Glomerular visceral epithelial cell (primary cell): ENCODE measurements at regions not wholly inside any gene's neighbourhood (a gene's known extent, or its start where the extent isn't known, plus 50 kb on each side); places are given as distances from the start of the nearest gene placed in this dataset.
A peak's percentile ranks its signal among the peaks of the same experiment; 100 is the strongest.

Experiments
- DNase-seq: peaks from one replicate; pipeline ENCODE4 v3.0.0-alpha.2; 2016; ENCODE audit errors: extremely low spot score

GRCh38 chr12:127254420-127254955 is 1012.5 kb upstream of the TMEM132C start:
- DNase-seq: no peak

DNA sequence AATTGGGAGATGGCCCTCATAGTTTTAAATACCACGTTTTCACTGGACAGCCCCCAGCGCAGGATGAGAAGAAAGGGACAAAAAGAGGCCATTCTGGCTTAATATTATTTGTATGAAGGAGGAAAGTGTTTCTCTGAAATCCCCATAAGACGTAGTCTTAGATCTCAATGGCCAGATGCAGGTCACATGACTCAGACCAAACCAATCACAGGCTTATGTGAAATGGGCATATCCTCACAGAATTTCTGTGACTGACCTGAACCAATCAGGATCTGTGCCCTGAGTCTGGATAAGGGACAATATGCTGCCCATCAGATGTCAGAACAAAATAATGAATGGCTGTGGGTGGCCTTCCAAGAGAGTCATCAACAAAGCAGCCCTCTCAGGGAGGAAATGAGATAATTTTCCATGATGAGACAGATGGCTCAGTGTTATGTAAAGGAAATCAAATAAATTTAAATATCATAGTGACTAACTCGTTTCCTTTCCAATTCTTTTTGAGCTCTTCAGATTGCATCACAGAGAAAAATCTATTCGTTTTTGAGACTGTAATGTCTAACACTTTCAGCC is 1009.5 kb upstream of the TMEM132C start:
- no peak for DNase-seq

GRCh38 chr12:127260531-127260930 is 1006.4 kb upstream of the TMEM132C start:
- no peak for DNase-seq

- peak; percentile 30 for DNase-seq
Observed at GRCh38 chr12:127260999-127261398, 1006.0 kb upstream of the TMEM132C start.

GRCh38 chr12:127262615-127263014 is 1004.4 kb upstream of the TMEM132C start:
- DNase-seq: no peak

GRCh38 chr12:127263621-127264020 is 1003.3 kb upstream of the TMEM132C start:
- no peak for DNase-seq

DNA sequence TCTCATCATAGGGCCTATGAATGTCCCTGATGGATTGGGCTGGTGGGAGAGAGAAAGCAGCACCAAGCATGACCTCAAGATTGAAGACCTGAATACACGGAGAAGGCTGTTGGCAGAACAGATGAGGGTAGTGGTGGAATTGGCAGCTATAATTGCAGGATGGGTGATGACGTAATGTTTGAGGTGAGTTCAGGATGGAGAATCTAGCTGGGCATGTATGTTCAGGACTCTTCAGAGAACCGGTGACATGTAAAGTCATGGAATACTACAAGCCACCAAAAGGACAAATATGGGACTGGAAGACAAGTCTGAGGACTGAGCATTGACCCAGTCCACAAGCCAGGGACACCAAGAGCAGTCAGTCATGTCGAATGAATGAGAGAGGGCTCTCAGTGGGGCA is 999.8 kb upstream of the TMEM132C start:
- no peak for DNase-seq

DNA sequence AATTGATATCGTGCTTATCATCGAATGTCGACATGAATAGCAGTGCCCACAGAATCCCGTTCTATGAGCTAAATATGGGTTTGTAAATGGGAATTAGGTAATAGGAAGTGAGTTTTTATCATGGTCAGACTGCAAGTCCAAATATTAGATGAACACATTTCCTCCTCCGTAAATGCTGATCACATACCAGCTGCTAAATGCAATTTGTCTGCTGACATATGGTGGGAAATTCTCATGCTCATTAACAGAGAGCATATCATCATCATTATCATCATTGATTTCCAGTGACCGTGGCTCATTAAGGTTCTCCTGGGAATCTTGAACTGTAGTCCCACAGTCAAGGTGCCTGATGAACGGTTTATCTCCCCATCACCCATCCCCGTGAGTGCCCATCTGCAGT is 998.8 kb upstream of the TMEM132C start:
- no peak for DNase-seq

GRCh38 chr12:127268706-127269425 is 998.1 kb upstream of the TMEM132C start:
- DNase-seq: no peak

GRCh38 chr12:127270193-127270592 is 996.8 kb upstream of the TMEM132C start:
- DNase-seq: peak; percentile 65

DNA sequence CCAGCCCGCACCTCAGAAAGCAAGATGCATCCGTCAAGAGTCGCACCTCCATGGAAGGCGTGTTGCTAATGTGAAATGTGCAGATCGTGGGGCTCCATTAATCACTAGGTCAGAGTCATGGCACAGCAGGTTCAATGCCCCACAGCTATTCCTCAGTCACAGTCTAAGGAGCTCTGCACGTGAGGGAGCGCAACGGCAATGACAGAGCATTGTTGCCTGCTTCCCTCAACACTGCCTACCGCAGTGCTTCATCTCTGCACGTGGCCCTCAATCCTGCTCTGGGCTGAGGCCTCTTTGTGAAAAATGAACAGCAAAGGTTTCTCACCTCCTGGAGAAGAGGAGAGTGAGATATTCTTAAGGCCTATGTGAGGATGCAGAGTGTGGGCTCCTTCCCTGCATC is 995.2 kb upstream of the TMEM132C start:
- no peak for DNase-seq

DNA sequence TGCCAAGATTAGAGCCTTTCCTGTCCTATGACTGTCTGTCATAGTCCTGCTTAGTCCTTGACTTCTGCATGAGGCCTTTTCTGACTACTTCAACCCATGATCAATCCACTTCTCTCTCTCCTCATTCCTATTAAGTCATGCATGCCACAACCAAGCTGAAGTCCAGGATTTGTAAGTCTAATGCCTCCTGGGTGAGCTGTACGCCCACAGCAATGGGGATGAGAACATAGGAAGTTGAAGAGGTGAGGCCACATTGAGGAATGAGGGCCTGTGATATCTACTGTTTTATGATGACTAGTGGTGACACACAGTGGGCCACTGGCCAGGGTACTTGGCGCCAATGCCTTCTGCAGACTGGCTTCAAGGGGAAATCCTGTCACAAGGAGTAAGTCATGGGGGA is 994.1 kb upstream of the TMEM132C start:
- peak; percentile 82 for DNase-seq

DNA sequence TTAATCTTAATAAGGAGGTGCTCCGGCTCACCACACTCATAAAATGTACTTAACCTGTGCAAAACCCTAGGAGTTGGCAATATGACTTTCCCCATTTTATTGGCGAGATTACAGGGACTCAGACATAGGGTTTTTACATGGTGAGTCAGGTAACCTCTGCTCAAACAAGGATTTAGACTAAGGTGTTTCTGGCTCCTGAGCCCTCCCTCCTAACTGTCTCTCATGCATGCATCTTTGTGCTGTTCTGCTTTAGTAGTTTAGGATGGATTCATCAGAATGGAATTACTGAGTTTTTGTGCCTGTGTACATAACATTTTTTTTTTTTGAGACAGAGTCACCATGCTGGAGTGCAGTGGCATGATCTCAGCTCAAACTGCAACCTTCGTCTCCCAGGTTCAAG is 993.3 kb upstream of the TMEM132C start:
- peak; percentile 65 for DNase-seq

GRCh38 chr12:127275416-127275815 is 991.6 kb upstream of the TMEM132C start:
- no peak for DNase-seq

- DNase-seq: peak; percentile 75
Observed at GRCh38 chr12:127277882-127278281, 989.1 kb upstream of the TMEM132C start.

GRCh38 chr12:127278351-127278750 is 988.6 kb upstream of the TMEM132C start:
- DNase-seq: no peak

- no peak for DNase-seq
Observed at GRCh38 chr12:127280393-127281275, 986.3 kb upstream of the TMEM132C start.

- DNase-seq: no peak
Observed at GRCh38 chr12:127282786-127283565, 984.0 kb upstream of the TMEM132C start.

DNA sequence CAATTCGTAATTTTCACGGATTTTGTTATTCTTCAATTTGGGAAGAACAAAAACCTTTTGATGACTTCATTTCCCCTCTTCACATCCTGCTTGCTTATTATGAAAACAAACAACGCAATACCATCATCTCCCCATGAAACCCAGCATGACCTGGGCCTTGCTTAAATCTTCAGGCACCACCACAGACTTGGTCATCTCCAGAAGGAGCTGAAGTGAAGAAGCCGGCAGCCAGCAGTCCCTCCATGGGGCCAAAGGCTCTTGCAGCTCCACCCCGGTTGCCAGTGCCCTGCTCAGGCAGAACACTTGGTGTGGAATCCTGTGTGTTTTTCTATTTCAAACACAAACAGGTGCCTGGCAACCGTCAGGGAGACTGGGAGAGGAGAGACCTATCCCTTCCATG is 982.9 kb upstream of the TMEM132C start:
- DNase-seq: no peak

DNA sequence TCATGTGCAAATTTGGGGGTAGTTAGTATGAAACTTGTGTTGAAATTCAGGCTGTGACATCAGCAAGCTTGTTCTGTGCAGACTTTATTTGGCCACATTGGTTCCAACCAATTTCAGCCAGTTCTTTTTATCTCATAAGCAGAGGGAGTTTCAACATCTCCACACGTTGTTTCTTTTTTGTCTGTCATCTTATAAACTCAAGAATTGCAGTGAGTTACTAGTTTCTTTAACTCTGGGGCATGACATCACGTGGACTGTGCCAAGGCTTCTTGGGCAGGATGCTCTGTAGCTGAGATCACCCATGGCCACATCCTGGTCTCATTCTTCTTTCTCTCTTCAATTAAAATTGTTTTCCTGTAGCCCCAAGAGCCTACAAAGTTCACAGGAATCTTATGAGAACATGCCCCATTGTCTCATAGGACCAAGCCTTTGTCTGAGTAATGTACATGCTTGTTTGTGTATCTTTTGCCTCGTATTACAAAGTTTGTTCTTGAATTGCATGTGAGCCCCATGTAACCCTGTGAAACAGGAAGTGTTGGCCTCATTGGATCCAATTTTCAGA is 982.0 kb upstream of the TMEM132C start:
- DNase-seq: peak; percentile 76

DNA sequence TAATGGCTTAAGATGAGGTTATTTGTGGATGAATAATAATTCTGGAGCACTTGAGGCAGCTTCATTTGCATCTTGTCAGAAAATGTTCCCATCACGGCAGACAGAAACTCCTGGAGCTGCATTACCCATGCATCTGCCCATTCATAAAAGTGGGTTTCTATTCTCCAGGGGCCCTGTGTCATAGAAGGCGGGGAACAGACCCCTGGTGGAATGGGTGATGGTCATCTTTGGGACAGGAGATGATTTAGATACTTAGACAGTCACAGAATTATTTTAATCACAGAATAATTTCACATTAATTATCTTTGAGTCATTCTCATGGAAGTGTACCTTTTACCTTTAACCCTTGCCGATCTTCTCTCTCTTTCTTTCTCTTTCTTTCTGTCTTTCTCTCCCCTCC is 980.7 kb upstream of the TMEM132C start:
- DNase-seq: no peak
